SK-N-SH (cell line): ENCODE measurements at regions not wholly inside any gene's neighbourhood (a gene's known extent, or its start where the extent isn't known, plus 50 kb on each side); places are given as distances from the start of the nearest gene placed in this dataset.

Experiments
- CTCF ChIA-PET: fragments of 300-600, 350-600 bp; formaldehyde crosslinking; extraction: SDS; loops from one replicate; lab custom pipeline; 2021; lab: Yijun Ruan, JAX
- POLR2A ChIA-PET: fragments of 350-600 bp; sonication (Branson Sonifier 250); formaldehyde crosslinking; extraction: SDS; loops from one replicate; lab custom pipeline; 2020; ENCODE audit warnings: antibody characterized with exemption, inconsistent platforms; lab: Yijun Ruan, JAX
- DNase-seq: peaks from one replicate; pipeline ENCODE4 v3.0.0; 2012
- H2AFZ ChIP-seq: fragments of 200-600 bp; sonication (generic); 2 replicates; pipeline ENCODE4 v1.8.1; 2016; ENCODE audit warnings: antibody characterized with exemption, mild to moderate bottlenecking, low read depth
- H3F3A ChIP-seq: fragments of 200-600 bp; sonication (generic); replicated peaks from 2 replicates; pipeline ENCODE3; 2016; ENCODE audit warnings: antibody characterized with exemption, mild to moderate bottlenecking; ENCODE audit not compliant: insufficient read depth
- H3K27ac ChIP-seq, 2 experiments: fragments of 200-500 bp in 1 of 2; fragments of 200-600 bp in 1 of 2; sonication (Bioruptor generic) in 1 of 2; sonication (generic), shearing (Covaris generic) in 1 of 2; 2 replicates each; pipeline versions ENCODE4 v1.5.1 to v1.6.1; 2014 to 2016; ENCODE audit warnings: low read depth in 2 of 2, inconsistent platforms in 1 of 2, low read length in 1 of 2, mild to moderate bottlenecking in 1 of 2, mixed read lengths in 1 of 2
- H3K27me3 ChIP-seq: fragments of 200-600 bp; sonication (generic), shearing (Covaris generic); 2 replicates; pipeline ENCODE4 v1.6.1; 2016; ENCODE audit warnings: mixed run types; ENCODE audit not compliant: insufficient read depth
- H3K36me3 ChIP-seq, 2 experiments: fragments of 200-500 bp in 1 of 2; fragments of 200-600 bp in 1 of 2; sonication (Bioruptor generic) in 1 of 2; sonication (generic) in 1 of 2; replicated peaks in 1 of 2; 2 replicates each; pipeline versions ENCODE3 to v1.5.1; 2014 to 2016; ENCODE audit warnings: low read length in 1 of 2, mild to moderate bottlenecking in 1 of 2; ENCODE audit not compliant: insufficient read depth in 2 of 2, control insufficient read depth in 1 of 2
- H3K4me1 ChIP-seq, 2 experiments: fragments of 200-500 bp in 1 of 2; fragments of 200-600 bp in 1 of 2; sonication (Bioruptor generic) in 1 of 2; sonication (generic), shearing (Covaris generic) in 1 of 2; 2 replicates each; pipeline versions ENCODE4 v1.5.1 to v1.6.1; 2014 to 2016; ENCODE audit warnings: low read depth in 1 of 2, low read length in 1 of 2, mixed run types in 1 of 2; ENCODE audit not compliant: insufficient read depth in 2 of 2, control insufficient read depth in 1 of 2
- H3K4me2 ChIP-seq: fragments of 200-600 bp; sonication (generic), shearing (Covaris generic); 2 replicates; pipeline ENCODE4 v1.6.1; 2017; ENCODE audit warnings: mixed run types
- H3K4me3 ChIP-seq, 2 experiments: fragments of 200-500 bp in 1 of 2; fragments of 200-600 bp in 1 of 2; sonication (Bioruptor generic) in 1 of 2; sonication (generic), shearing (Covaris generic) in 1 of 2; 2 replicates each; pipeline versions ENCODE4 v1.5.1 to v1.8.1; 2014 to 2016; ENCODE audit warnings: low read depth in 2 of 2, inconsistent platforms in 1 of 2, low read length in 1 of 2, mild to moderate bottlenecking in 1 of 2, mixed read lengths in 1 of 2, moderate library complexity in 1 of 2
- H3K79me2 ChIP-seq: fragments of 200-600 bp; sonication (generic); 2 replicates; pipeline ENCODE4 v1.8.1; 2017; ENCODE audit warnings: mild to moderate bottlenecking; ENCODE audit not compliant: insufficient read depth
- H3K9ac ChIP-seq: fragments of 200-600 bp; sonication (generic); 2 replicates; pipeline ENCODE4 v1.6.1; 2017; ENCODE audit warnings: mixed run types
- H3K9me2 ChIP-seq: fragments of 200-600 bp; sonication (generic); 2 replicates; pipeline ENCODE4 v1.6.1; 2017; ENCODE audit warnings: mixed run types
- H3K9me3 ChIP-seq: fragments of 200-600 bp; sonication (generic); 2 replicates; pipeline ENCODE4 v1.6.1; 2017; ENCODE audit warnings: mixed run types, mild to moderate bottlenecking, moderate library complexity
- H4K20me1 ChIP-seq: fragments of 200-600 bp; sonication (generic); 2 replicates; pipeline ENCODE4 v1.6.1; 2017; ENCODE audit warnings: mild to moderate bottlenecking, mixed run types; ENCODE audit not compliant: insufficient read depth
- CHD2 ChIP-seq: fragments of 150-350 bp; IDR thresholded peaks from 2 replicates; pipeline ENCODE4 v1.6.1; 2018; ENCODE audit warnings: low read length; ENCODE audit not compliant: partially characterized antibody
- CTCF ChIP-seq: fragments of 200-600 bp; sonication (generic); IDR thresholded peaks from 2 replicates; pipeline ENCODE4 v1.6.1; 2017; ENCODE audit warnings: antibody characterized with exemption, mild to moderate bottlenecking, moderate library complexity
- ELF1 ChIP-seq: IDR thresholded peaks from 2 replicates; pipeline ENCODE4 v1.4.0; 2012
- EP300 ChIP-seq, 2 experiments: IDR thresholded peaks; 2 replicates each; pipeline versions ENCODE4 v1.4.0 to v1.6.1; 2012; ENCODE audit warnings: borderline replicate concordance in 1 of 2, low read depth in 1 of 2, low read length in 1 of 2
- EZH2phosphoT487 ChIP-seq: fragments of 200-600 bp; sonication (generic); IDR thresholded peaks from 2 replicates; pipeline ENCODE4 v1.6.1; 2017; ENCODE audit warnings: low read depth, mixed run types, mild to moderate bottlenecking, antibody characterized with exemption, moderate library complexity, borderline replicate concordance
- FOXJ3 ChIP-seq: sonication (generic); formaldehyde crosslinking; IDR thresholded peaks from 2 replicates; pipeline ENCODE4 v1.5.1; 2020; ENCODE audit warnings: mild to moderate bottlenecking, missing genetic modification reagents
- FOXM1 ChIP-seq: IDR thresholded peaks from 2 replicates; pipeline ENCODE4 v1.4.0; 2012; ENCODE audit warnings: low read depth, mild to moderate bottlenecking
- GABPA ChIP-seq: IDR thresholded peaks from 2 replicates; pipeline ENCODE4 v1.4.0; 2012; ENCODE audit warnings: low read depth, mild to moderate bottlenecking
- GATA2 ChIP-seq: sonication (generic); formaldehyde crosslinking; IDR thresholded peaks from 2 replicates; pipeline ENCODE4 v1.5.0; 2020; ENCODE audit warnings: mild to moderate bottlenecking, missing genetic modification reagents
- IRF3 ChIP-seq: fragments of 150-350 bp; IDR thresholded peaks from 2 replicates; pipeline ENCODE4 v1.6.1; 2016; ENCODE audit warnings: mild to moderate bottlenecking, low read depth, low read length
- JUND ChIP-seq: IDR thresholded peaks from 2 replicates; pipeline ENCODE4 v1.4.0; 2012
- NFIC ChIP-seq: IDR thresholded peaks from 2 replicates; pipeline ENCODE4 v1.4.0; 2012; ENCODE audit warnings: borderline replicate concordance
- NRF1 ChIP-seq: IDR thresholded peaks from 2 replicates; pipeline ENCODE4 v1.6.1; 2012; ENCODE audit warnings: low read depth, mild to moderate bottlenecking, low read length
- RAD21 ChIP-seq: IDR thresholded peaks from 2 replicates; pipeline ENCODE4 v1.6.1; 2012; ENCODE audit warnings: mild to moderate bottlenecking, low read length
- RCOR1 ChIP-seq: fragments of 150-350 bp; IDR thresholded peaks from 2 replicates; pipeline ENCODE4 v1.6.1; 2017; ENCODE audit warnings: antibody characterized with exemption, low read length
- RFX5 ChIP-seq: IDR thresholded peaks from 2 replicates; pipeline ENCODE4 v1.6.1; 2012; ENCODE audit warnings: mild to moderate bottlenecking, improper control_type of control experiment, low read length
- RXRA ChIP-seq: IDR thresholded peaks from 2 replicates; pipeline ENCODE4 v1.4.0; 2012; ENCODE audit warnings: low read depth, mild to moderate bottlenecking, borderline replicate concordance
- SIN3A ChIP-seq: IDR thresholded peaks from 2 replicates; pipeline ENCODE4 v1.6.1; 2012; ENCODE audit warnings: low read depth, mild to moderate bottlenecking, low read length, moderate library complexity, borderline replicate concordance
- TAF1 ChIP-seq: IDR thresholded peaks from 2 replicates; pipeline ENCODE4 v1.6.1; 2012; ENCODE audit warnings: low read depth, mild to moderate bottlenecking, low read length, moderate library complexity, borderline replicate concordance
- TCF12 ChIP-seq: IDR thresholded peaks from 2 replicates; pipeline ENCODE4 v1.4.0; 2012
- TEAD4 ChIP-seq: IDR thresholded peaks from 2 replicates; pipeline ENCODE4 v1.4.0; 2012; ENCODE audit warnings: mild to moderate bottlenecking, borderline replicate concordance; ENCODE audit not compliant: insufficient read depth
- USF2 ChIP-seq: fragments of 150-350 bp; IDR thresholded peaks from 2 replicates; pipeline ENCODE4 v1.6.1; 2017; ENCODE audit warnings: antibody characterized with exemption, low read length, low read depth, borderline replicate concordance
- WGBS: methylation state at CpG from one replicate; pipeline ENCODE4 v1.1.6; 2017; ENCODE audit warnings: low lambda C conversion rate; 5-methylcytosine and 5-hydroxymethylcytosine counted together

GRCh38 chr2:222794585-222795449, 66.0 kb upstream of the ACSL3 start:
- 68% methylated on average over 10 of the region's 10 CpGs for WGBS
- ChIA-PET POLR2A (no interaction called here), CTCF (interaction anchor here (1.1 to 2.3 kb wide), 2 partner anchors 109 to 112 kb away, joined by 4 to 9 read pairs; no protein-coding TSS in a partner anchor)
- Histone ChIP-seq H4K20me1 (no peaks in the 10 kb centered on the region), H3K9me3 (no peaks in the 10 kb centered on the region), H3K27me3 (no peaks in the 10 kb centered on the region), H3K36me3 (no peaks in the 10 kb centered on the region), H3F3A (peaks cover 5% of the 10 kb centered on the region), H3K9me2 (no peaks in the 10 kb centered on the region), H3K79me2 (no peaks in the 10 kb centered on the region), H3K27ac (no peak overlapping the region), H3K4me2 (no peak overlapping the region), H3K9ac (no peak overlapping the region), H3K4me1 (peaks cover 0 to 5% of the 10 kb centered on the region in 2 experiments; a peak in 3 of 4 replicates), H3K4me3 (no peak overlapping the region), H2AFZ (no peak overlapping the region)
- no peak for DNase-seq
- TF ChIP-seq CHD2 (no peak), EZH2phosphoT487 (no peak), EP300 (IDR thresholded peaks at IDR 0.05; ENCODE audit: borderline replicate concordance in 1 of 2, low read depth in 1 of 2, low read length in 1 of 2) (no peak), SIN3A (no peak), JUND (no peak), RAD21 (no peak), FOXJ3 (no peak), GABPA (no peak), CTCF (no peak), GATA2 (no peak), ELF1 (no peak)

- Histone ChIP-seq H3K27me3 (no peaks in the 10 kb centered on the region), H3K9me2 (no peaks in the 10 kb centered on the region), H3K79me2 (no peaks in the 10 kb centered on the region), H3F3A (peaks cover 5% of the 10 kb centered on the region), H3K9ac (no peak overlapping the region), H3K36me3 (no peaks in the 10 kb centered on the region), H3K27ac (no peak overlapping the region), H3K4me3 (no peak overlapping the region), H3K9me3 (no peaks in the 10 kb centered on the region), H3K4me2 (no peak overlapping the region), H4K20me1 (no peaks in the 10 kb centered on the region), H2AFZ (no peak overlapping the region), H3K4me1 (peaks cover 0 to 5% of the 10 kb centered on the region in 2 experiments; a peak in 3 of 4 replicates)
- no peak for DNase-seq
- TF ChIP-seq TCF12 (no peak), SIN3A (no peak), FOXM1 (no peak), EP300 (IDR thresholded peaks at IDR 0.05; ENCODE audit: borderline replicate concordance in 1 of 2, low read depth in 1 of 2, low read length in 1 of 2) (no peak), TEAD4 (no peak), RXRA (no peak), TAF1 (no peak), NRF1 (no peak), IRF3 (no peak), RAD21 (no peak), RCOR1 (no peak), USF2 (no peak), NFIC (no peak), JUND (no peak), RFX5 (no peak)
- WGBS: 91% methylated on average over 6 of the region's 6 CpGs
- ChIA-PET CTCF (interaction anchor here (1.1 to 2.3 kb wide), 3 partner anchors 42 to 111 kb away, joined by 3 to 9 read pairs (median 4); no protein-coding TSS in a partner anchor), POLR2A (no interaction called here)
These were observed 65.1 kb upstream of the ACSL3 start for GRCh38 chr2:222795450-222796357.
